Ishikawa (cell line): ENCODE measurements at regions not wholly inside any gene's neighbourhood (a gene's known extent, or its start where the extent isn't known, plus 50 kb on each side); places are given as distances from the start of the nearest gene placed in this dataset.

Experiments
- CEBPB ChIP-seq: IDR thresholded peaks from 2 replicates; pipeline ENCODE4 v1.6.1; 2012
- EGR1 ChIP-seq: IDR thresholded peaks from 2 replicates; pipeline ENCODE4 v1.6.1; 2012
- EP300 ChIP-seq: IDR thresholded peaks from 2 replicates; pipeline ENCODE4 v1.6.1; 2012; ENCODE audit warnings: borderline replicate concordance
- FOXM1 ChIP-seq: IDR thresholded peaks from 2 replicates; pipeline ENCODE4 v1.6.1; 2012; ENCODE audit warnings: low read depth, borderline replicate concordance
- NFIC ChIP-seq: IDR thresholded peaks from 2 replicates; pipeline ENCODE4 v1.6.1; 2012
- RAD21 ChIP-seq: IDR thresholded peaks from 2 replicates; pipeline ENCODE4 v1.6.1; 2012; ENCODE audit warnings: low read depth
- TAF1 ChIP-seq: IDR thresholded peaks from 2 replicates; pipeline ENCODE4 v1.6.1; 2012; ENCODE audit warnings: low read depth, mild to moderate bottlenecking
- YY1 ChIP-seq: IDR thresholded peaks from 2 replicates; pipeline ENCODE4 v1.6.1; 2012; ENCODE audit warnings: low read depth
- ZBTB7A ChIP-seq: IDR thresholded peaks from 2 replicates; pipeline ENCODE4 v1.6.1; 2012; ENCODE audit warnings: low read depth
- TF ChIP-seq, protein P1 (sequence below): IDR thresholded peaks from 2 replicates; pipeline ENCODE4 v1.6.1; 2012; ENCODE audit warnings: low read depth, mild to moderate bottlenecking

GRCh38 chr4:58451707-58452106 lies 1341.5 kb upstream of the IGFBP7 start:
- TF ChIP-seq RAD21, result no peak
- no peak for TF ChIP-seq TAF1
- TF ChIP-seq CEBPB, result no peak
- TF ChIP-seq FOXM1, result no peak
- no peak for TF ChIP-seq NFIC
- no peak for TF ChIP-seq EP300
- TF ChIP-seq YY1, result no peak
- no peak for TF ChIP-seq ZBTB7A
- TF ChIP-seq, protein P1, sequence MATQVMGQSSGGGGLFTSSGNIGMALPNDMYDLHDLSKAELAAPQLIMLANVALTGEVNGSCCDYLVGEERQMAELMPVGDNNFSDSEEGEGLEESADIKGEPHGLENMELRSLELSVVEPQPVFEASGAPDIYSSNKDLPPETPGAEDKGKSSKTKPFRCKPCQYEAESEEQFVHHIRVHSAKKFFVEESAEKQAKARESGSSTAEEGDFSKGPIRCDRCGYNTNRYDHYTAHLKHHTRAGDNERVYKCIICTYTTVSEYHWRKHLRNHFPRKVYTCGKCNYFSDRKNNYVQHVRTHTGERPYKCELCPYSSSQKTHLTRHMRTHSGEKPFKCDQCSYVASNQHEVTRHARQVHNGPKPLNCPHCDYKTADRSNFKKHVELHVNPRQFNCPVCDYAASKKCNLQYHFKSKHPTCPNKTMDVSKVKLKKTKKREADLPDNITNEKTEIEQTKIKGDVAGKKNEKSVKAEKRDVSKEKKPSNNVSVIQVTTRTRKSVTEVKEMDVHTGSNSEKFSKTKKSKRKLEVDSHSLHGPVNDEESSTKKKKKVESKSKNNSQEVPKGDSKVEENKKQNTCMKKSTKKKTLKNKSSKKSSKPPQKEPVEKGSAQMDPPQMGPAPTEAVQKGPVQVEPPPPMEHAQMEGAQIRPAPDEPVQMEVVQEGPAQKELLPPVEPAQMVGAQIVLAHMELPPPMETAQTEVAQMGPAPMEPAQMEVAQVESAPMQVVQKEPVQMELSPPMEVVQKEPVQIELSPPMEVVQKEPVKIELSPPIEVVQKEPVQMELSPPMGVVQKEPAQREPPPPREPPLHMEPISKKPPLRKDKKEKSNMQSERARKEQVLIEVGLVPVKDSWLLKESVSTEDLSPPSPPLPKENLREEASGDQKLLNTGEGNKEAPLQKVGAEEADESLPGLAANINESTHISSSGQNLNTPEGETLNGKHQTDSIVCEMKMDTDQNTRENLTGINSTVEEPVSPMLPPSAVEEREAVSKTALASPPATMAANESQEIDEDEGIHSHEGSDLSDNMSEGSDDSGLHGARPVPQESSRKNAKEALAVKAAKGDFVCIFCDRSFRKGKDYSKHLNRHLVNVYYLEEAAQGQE, result no peak
- TF ChIP-seq EGR1, result no peak
